ENCODE measurements at regions not wholly inside any gene's neighbourhood (a gene's known extent, or its start where the extent isn't known, plus 50 kb on each side); places are given as distances from the start of the nearest gene placed in this dataset.

GRCh38 chr13:79196366-79196765, 209.7 kb downstream of the RBM26 start:
- TF ChIP-seq, protein P1, sequence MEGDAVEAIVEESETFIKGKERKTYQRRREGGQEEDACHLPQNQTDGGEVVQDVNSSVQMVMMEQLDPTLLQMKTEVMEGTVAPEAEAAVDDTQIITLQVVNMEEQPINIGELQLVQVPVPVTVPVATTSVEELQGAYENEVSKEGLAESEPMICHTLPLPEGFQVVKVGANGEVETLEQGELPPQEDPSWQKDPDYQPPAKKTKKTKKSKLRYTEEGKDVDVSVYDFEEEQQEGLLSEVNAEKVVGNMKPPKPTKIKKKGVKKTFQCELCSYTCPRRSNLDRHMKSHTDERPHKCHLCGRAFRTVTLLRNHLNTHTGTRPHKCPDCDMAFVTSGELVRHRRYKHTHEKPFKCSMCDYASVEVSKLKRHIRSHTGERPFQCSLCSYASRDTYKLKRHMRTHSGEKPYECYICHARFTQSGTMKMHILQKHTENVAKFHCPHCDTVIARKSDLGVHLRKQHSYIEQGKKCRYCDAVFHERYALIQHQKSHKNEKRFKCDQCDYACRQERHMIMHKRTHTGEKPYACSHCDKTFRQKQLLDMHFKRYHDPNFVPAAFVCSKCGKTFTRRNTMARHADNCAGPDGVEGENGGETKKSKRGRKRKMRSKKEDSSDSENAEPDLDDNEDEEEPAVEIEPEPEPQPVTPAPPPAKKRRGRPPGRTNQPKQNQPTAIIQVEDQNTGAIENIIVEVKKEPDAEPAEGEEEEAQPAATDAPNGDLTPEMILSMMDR (IDR thresholded peaks at IDR 0.05; ENCODE audit: insufficient read depth, low read length, poor library complexity, severe bottlenecking): no peak
- no peak for TF ChIP-seq EZH2phosphoT487 (conservative IDR thresholded peaks at IDR 0.05; ENCODE audit: low read length)
